Astrocyte of the cerebellum (primary cell): ENCODE measurements at regions not wholly inside any gene's neighbourhood (a gene's known extent, or its start where the extent isn't known, plus 50 kb on each side); places are given as distances from the start of the nearest gene placed in this dataset.

Experiments
- DNase-seq: peaks from one replicate; pipeline ENCODE4 v3.0.0-alpha.2; 2011; ENCODE audit warnings: low read depth
- H3K4me3 ChIP-seq: 2 replicates; pipeline ENCODE4 v1.5.1; 2011; ENCODE audit warnings: mild to moderate bottlenecking, low read depth, low read length, moderate library complexity
- CTCF ChIP-seq: IDR thresholded peaks from 2 replicates; pipeline ENCODE4 v1.5.1; 2012; ENCODE audit warnings: low read length, low read depth, moderate library complexity, mild to moderate bottlenecking; ENCODE audit errors: missing control alignments
- in situ Hi-C: cut with HindIII; loops from 2 replicates; pipeline ENCODE4 v1.10.0; 2017; ENCODE audit warnings: low sequenced_read_pairs

DNA sequence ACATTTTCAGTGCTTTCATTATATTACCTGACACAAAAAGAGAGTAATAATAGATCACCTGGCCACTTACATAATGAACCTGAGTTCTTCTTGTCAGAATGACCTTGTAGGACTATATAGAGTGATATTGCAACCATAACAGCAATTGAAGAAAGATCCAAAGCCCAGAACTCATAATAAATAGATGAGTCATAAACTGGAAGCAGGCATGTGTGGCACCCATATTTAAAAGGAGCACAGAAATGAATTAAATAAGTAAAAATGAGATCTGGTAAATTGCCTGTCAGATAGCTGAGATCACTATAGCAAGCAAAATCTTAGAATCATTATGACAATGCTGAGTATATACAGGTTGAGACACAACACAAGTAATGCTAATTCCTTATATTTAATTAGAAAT is 331.8 kb downstream of the AASDHPPT start:
- TF ChIP-seq CTCF, result no peak
- in situ Hi-C loops, result no loop called here
- H3K4me3 ChIP-seq, result no peak overlapping the region
- no peak for DNase-seq

GRCh38 chr11:106409671-106410070 is 332.2 kb downstream of the AASDHPPT start:
- TF ChIP-seq CTCF, result no peak
- DNase-seq, result no peak
- no peak overlapping the region for H3K4me3 ChIP-seq
- in situ Hi-C loops, result no loop called here

DNA sequence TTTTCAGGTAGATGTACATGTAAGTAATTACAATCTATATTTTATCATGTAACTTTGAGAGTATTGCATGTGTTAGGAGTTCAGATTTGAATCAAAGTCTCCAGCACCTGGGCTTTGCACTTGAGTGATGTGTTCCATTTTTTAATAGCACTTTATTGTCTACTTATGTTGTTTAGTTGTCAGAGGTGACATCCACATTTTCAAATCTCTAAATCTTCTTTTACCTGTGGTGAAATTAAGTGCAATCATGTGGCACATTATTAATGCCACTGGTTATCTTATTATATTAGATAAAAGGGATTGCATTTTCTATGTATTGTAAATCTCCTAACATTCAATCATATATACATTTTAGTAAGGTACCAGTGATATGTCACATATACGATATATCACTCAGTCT is 333.4 kb downstream of the AASDHPPT start:
- TF ChIP-seq CTCF, result no peak
- DNase-seq, result no peak
- in situ Hi-C loops, result no loop called here
- no peak overlapping the region for H3K4me3 ChIP-seq

DNA sequence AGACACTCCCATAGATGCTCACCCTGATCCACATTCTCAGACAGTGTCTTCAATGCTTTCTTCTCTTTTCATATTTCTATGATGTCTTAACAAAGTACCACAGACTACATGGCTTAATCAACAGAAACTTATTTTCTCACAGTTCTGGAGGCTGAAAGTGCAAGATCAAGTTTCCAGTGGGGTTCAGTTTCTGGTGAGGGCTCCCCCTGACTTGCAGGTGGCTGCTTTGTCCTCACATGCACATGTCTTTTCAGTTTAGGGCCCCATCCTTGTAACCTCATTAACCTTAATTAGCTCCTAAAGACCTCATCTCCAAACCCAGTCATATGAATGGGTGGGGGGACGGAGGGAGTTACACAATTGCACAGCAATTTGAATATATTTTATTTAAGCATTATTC is 335.8 kb downstream of the AASDHPPT start:
- no peak for TF ChIP-seq CTCF
- in situ Hi-C loops, result no loop called here
- no peak overlapping the region for H3K4me3 ChIP-seq
- no peak for DNase-seq

GRCh38 chr11:106415510-106415909 is 338.0 kb downstream of the AASDHPPT start:
- TF ChIP-seq CTCF, result no peak
- in situ Hi-C loops, result no loop called here
- no peak for DNase-seq

GRCh38 chr11:106418791-106419190 is 341.3 kb downstream of the AASDHPPT start:
- no peak for TF ChIP-seq CTCF
- no peak for DNase-seq
- in situ Hi-C loops, result no loop called here
- H3K4me3 ChIP-seq, result no peak overlapping the region

More at GRCh38 chr11:106415510-106415909, 338.0 kb downstream of the AASDHPPT start:
- no peak overlapping the region for H3K4me3 ChIP-seq
